IMR-90 (cell line): ENCODE measurements at regions not wholly inside any gene's neighbourhood (a gene's known extent, or its start where the extent isn't known, plus 50 kb on each side); places are given as distances from the start of the nearest gene placed in this dataset.

ENCODE experiments used
- ATAC-seq: fragments of 200-7000 bp; cut with Tn5 transposase; 2 replicates; pipeline ENCODE4 v1.9.1; 2020; ENCODE audit warnings: low read depth, mild to moderate bottlenecking, moderate library complexity
- BruUV-seq: library from RNA; stranded (reverse); fragments of 400-500 nt; replicated peaks from 2 replicates; lab custom pipeline; 2021; lab: Mats Ljungman, UMichigan
- CTCF ChIA-PET: fragments of 300-600 bp; formaldehyde crosslinking; extraction: SDS; loops from one replicate; lab custom pipeline; 2021; ENCODE audit warnings: antibody characterized with exemption; lab: Yijun Ruan, JAX
- POLR2A ChIA-PET: fragments of 300-600 bp; sonication (Branson Sonifier 250); formaldehyde crosslinking; loops from one replicate; lab custom pipeline; 2022; ENCODE audit warnings: antibody characterized with exemption; ENCODE audit not compliant: unreplicated experiment; lab: Charles Lee
- DNase-seq: peaks from one replicate; pipeline ENCODE4 v3.0.0; 2013
- H2AFZ ChIP-seq: replicated peaks from 2 replicates; pipeline ENCODE3; 2013; ENCODE audit warnings: low read length, mild to moderate bottlenecking; ENCODE audit not compliant: poor library complexity
- H2AK5ac ChIP-seq: 2 replicates; pipeline ENCODE4 v1.6.1; 2013; ENCODE audit warnings: low read depth, low read length, inconsistent platforms
- H2AK9ac ChIP-seq: replicated peaks from 2 replicates; pipeline ENCODE3; 2013; ENCODE audit warnings: mild to moderate bottlenecking, low read depth, low read length, moderate library complexity; ENCODE audit not compliant: poor library complexity
- H2BK120ac ChIP-seq: 2 replicates; pipeline ENCODE4 v1.6.1; 2013; ENCODE audit warnings: low read depth, low read length, inconsistent platforms
- H2BK15ac ChIP-seq: 3 replicates; pipeline ENCODE4 v1.6.1; 2013; ENCODE audit warnings: low read depth, low read length, inconsistent platforms
- H2BK20ac ChIP-seq: 2 replicates; pipeline ENCODE4 v1.6.1; 2013; ENCODE audit warnings: low read depth, mild to moderate bottlenecking, inconsistent platforms, low read length, moderate library complexity
- H2BK5ac ChIP-seq: 2 replicates; pipeline ENCODE4 v1.6.1; 2013; ENCODE audit warnings: mild to moderate bottlenecking, low read depth, low read length, inconsistent platforms; ENCODE audit not compliant: poor library complexity, severe bottlenecking
- H3K14ac ChIP-seq: replicated peaks from 2 replicates; pipeline ENCODE4 v1.6.1; 2013; ENCODE audit warnings: low read depth, low read length, inconsistent platforms
- H3K18ac ChIP-seq: 2 replicates; pipeline ENCODE4 v1.6.1; 2013; ENCODE audit warnings: low read depth, low read length, control low read depth
- H3K23ac ChIP-seq: 2 replicates; pipeline ENCODE4 v1.6.1; 2013; ENCODE audit warnings: low read depth, low read length, inconsistent platforms
- H3K27ac ChIP-seq: 2 replicates; pipeline ENCODE4 v1.5.1; 2013; ENCODE audit warnings: mild to moderate bottlenecking, control low read depth, low read length; ENCODE audit not compliant: insufficient read depth
- H3K27me3 ChIP-seq: 2 replicates; pipeline ENCODE4 v1.6.1; 2013; ENCODE audit warnings: low read length; ENCODE audit not compliant: control insufficient read depth, insufficient read depth
- H3K36me3 ChIP-seq: 2 replicates; pipeline ENCODE4 v1.6.1; 2013; ENCODE audit warnings: low read length, mixed read lengths; ENCODE audit not compliant: control insufficient read depth, insufficient read depth
- H3K4ac ChIP-seq: 2 replicates; pipeline ENCODE4 v1.6.1; 2013; ENCODE audit warnings: low read depth, low read length, inconsistent platforms
- H3K4me1 ChIP-seq: 2 replicates; pipeline ENCODE4 v1.6.1; 2013; ENCODE audit warnings: low read length, mixed read lengths; ENCODE audit not compliant: control insufficient read depth, insufficient read depth
- H3K4me2 ChIP-seq: 2 replicates; pipeline ENCODE4 v1.6.1; 2013; ENCODE audit warnings: low read depth, mild to moderate bottlenecking, control low read depth, low read length, moderate library complexity
- H3K4me3 ChIP-seq: 2 replicates; pipeline ENCODE4 v1.5.1; 2013; ENCODE audit warnings: low read depth, mild to moderate bottlenecking, control low read depth, low read length, moderate library complexity; ENCODE audit not compliant: insufficient read depth
- H3K56ac ChIP-seq: 2 replicates; pipeline ENCODE4 v1.6.1; 2013; ENCODE audit warnings: low read length, inconsistent platforms; ENCODE audit not compliant: insufficient read depth; ENCODE audit errors: extremely low read depth
- H3K79me1 ChIP-seq, 2 experiments: 2 replicates each; pipeline ENCODE4 v1.6.1; 2013; ENCODE audit warnings: low read length in 2 of 2, inconsistent platforms in 1 of 2, low read depth in 1 of 2
- H3K9ac ChIP-seq: 2 replicates; pipeline ENCODE4 v1.6.1; 2013; ENCODE audit warnings: low read depth, low read length, control low read depth
- H3K9me1 ChIP-seq: 2 replicates; pipeline ENCODE4 v1.6.1; 2013; ENCODE audit warnings: low read length, inconsistent platforms; ENCODE audit not compliant: insufficient read depth
- H3K9me3 ChIP-seq: 2 replicates; pipeline ENCODE4 v1.6.1; 2013; ENCODE audit warnings: low read length; ENCODE audit not compliant: control insufficient read depth, insufficient read depth
- H4K20me1 ChIP-seq: 2 replicates; pipeline ENCODE4 v1.6.1; 2013; ENCODE audit warnings: low read length, inconsistent platforms; ENCODE audit not compliant: insufficient read depth
- H4K5ac ChIP-seq: 2 replicates; pipeline ENCODE4 v1.6.1; 2013; ENCODE audit warnings: mild to moderate bottlenecking, low read depth, low read length, control low read depth
- H4K8ac ChIP-seq, 2 experiments: 2 replicates each; pipeline ENCODE4 v1.6.1; 2013; ENCODE audit warnings: low read depth in 2 of 2, low read length in 2 of 2, control low read depth in 1 of 2, inconsistent platforms in 1 of 2
- H4K91ac ChIP-seq: 2 replicates; pipeline ENCODE4 v1.6.1; 2013; ENCODE audit warnings: low read depth, low read length, inconsistent platforms; ENCODE audit not compliant: insufficient read depth
- BHLHE40 ChIP-seq: fragments of 150-350 bp; IDR thresholded peaks from 2 replicates; pipeline ENCODE4 v1.6.1; 2016; ENCODE audit warnings: mild to moderate bottlenecking, low read depth, low read length
- CEBPB ChIP-seq: IDR thresholded peaks from 2 replicates; pipeline ENCODE4 v1.6.1; 2012; ENCODE audit warnings: low read depth, low read length, improper control_type of control experiment
- FOS ChIP-seq: fragments of 150-350 bp; IDR thresholded peaks from 2 replicates; pipeline ENCODE4 v1.6.1; 2016; ENCODE audit warnings: low read depth, low read length
- MAFK ChIP-seq: IDR thresholded peaks from 2 replicates; pipeline ENCODE4 v1.6.1; 2012; ENCODE audit warnings: low read depth, low read length, improper control_type of control experiment
- MAZ ChIP-seq: IDR thresholded peaks from 2 replicates; pipeline ENCODE4 v1.6.1; 2012; ENCODE audit warnings: low read depth, mild to moderate bottlenecking, low read length, improper control_type of control experiment, moderate library complexity, borderline replicate concordance
- POLR2A ChIP-seq: IDR thresholded peaks from 2 replicates; pipeline ENCODE4 v1.6.1; 2012; ENCODE audit warnings: mild to moderate bottlenecking, low read depth, low read length
- RAD21 ChIP-seq: IDR thresholded peaks from 2 replicates; pipeline ENCODE4 v1.6.1; 2012; ENCODE audit warnings: low read length, improper control_type of control experiment
- RCOR1 ChIP-seq: IDR thresholded peaks from 2 replicates; pipeline ENCODE4 v1.6.1; 2012; ENCODE audit warnings: mild to moderate bottlenecking, low read length, improper control_type of control experiment; ENCODE audit not compliant: insufficient replicate concordance
- RFX5 ChIP-seq: IDR thresholded peaks from 2 replicates; pipeline ENCODE4 v1.8.0; 2012; ENCODE audit warnings: low read depth, mild to moderate bottlenecking, low read length, moderate library complexity
- SMC3 ChIP-seq: fragments of 150-350 bp; IDR thresholded peaks from 2 replicates; pipeline ENCODE4 v1.6.1; 2016; ENCODE audit warnings: low read depth, mild to moderate bottlenecking, antibody characterized with exemption, low read length, moderate library complexity
- USF2 ChIP-seq: fragments of 150-350 bp; IDR thresholded peaks from 2 replicates; pipeline ENCODE4 v1.6.1; 2017; ENCODE audit warnings: mild to moderate bottlenecking, antibody characterized with exemption, low read length, low read depth
- dilution Hi-C: fragments of 300-500 bp; cut with HindIII; formaldehyde crosslinking; loops from one replicate; pipeline ENCODE4 v1.14.3; 2018; ENCODE audit warnings: low sequenced_read_pairs; ENCODE audit not compliant: unreplicated experiment
- in situ Hi-C: fragments of 300-500 bp; cut with MboI; formaldehyde crosslinking; loops from 3 replicates; pipeline ENCODE4 v1.14.3; 2019; ENCODE audit warnings: low sequenced_read_pairs, inconsistent platforms, mixed read lengths
- intact Hi-C: fragments of 100-400 bp; cut with micrococcal nuclease; formaldehyde crosslinking; loops from 2 replicates; pipeline ENCODE4 v1.10.0; 2022
- TF ChIP-seq, protein P1 (sequence below): conservative IDR thresholded peaks from 2 replicates; pipeline ENCODE4 v1.5.1; 2012; ENCODE audit warnings: mild to moderate bottlenecking, low read depth, low read length, improper control_type of control experiment
- TF ChIP-seq, protein P2 (sequence below): fragments of 150-350 bp; IDR thresholded peaks from 2 replicates; pipeline ENCODE4 v1.6.1; 2016; ENCODE audit warnings: low read depth, mild to moderate bottlenecking, low read length, moderate library complexity, borderline replicate concordance

GRCh38 chrX:117010243-117010642 lies 547.5 kb upstream of the CT83 start:
- Histone ChIP-seq H3K4me2 (no peak overlapping the region), H3K4ac (no peak overlapping the region), H3K9ac (no peak overlapping the region), H3K4me3 (no peak overlapping the region), H2AK9ac (no peak overlapping the region), H4K5ac (no peak overlapping the region), H3K9me1 (no peaks in the 10 kb centered on the region), H2BK20ac (no peak overlapping the region), H2AK5ac (no peak overlapping the region), H2BK15ac (no peak overlapping the region), H3K14ac (no peak overlapping the region), H2BK120ac (no peak overlapping the region), H3K27ac (no peak overlapping the region), H4K20me1 (no peaks in the 10 kb centered on the region), H4K91ac (no peak overlapping the region), H2AFZ (no peak overlapping the region), H3K23ac (no peak overlapping the region), H3K36me3 (no peaks in the 10 kb centered on the region), H2BK5ac (no peak overlapping the region), H3K18ac (no peak overlapping the region), H3K79me1 (no peaks in the 10 kb centered on the region), H4K8ac (no peak overlapping the region), H3K9me3 (no peaks in the 10 kb centered on the region), H3K27me3 (no peaks in the 10 kb centered on the region), H3K4me1 (no peaks in the 10 kb centered on the region), H3K56ac (no peak overlapping the region)
- no peak for TF ChIP-seq FOS
- no peak for TF ChIP-seq MAZ
- no peak for TF ChIP-seq BHLHE40
- no peak for TF ChIP-seq CEBPB
- TF ChIP-seq RCOR1, result no peak
- TF ChIP-seq POLR2A, result no peak
- no peak for TF ChIP-seq USF2
- TF ChIP-seq MAFK, result no peak
- TF ChIP-seq RFX5, result no peak
- TF ChIP-seq, protein P1, sequence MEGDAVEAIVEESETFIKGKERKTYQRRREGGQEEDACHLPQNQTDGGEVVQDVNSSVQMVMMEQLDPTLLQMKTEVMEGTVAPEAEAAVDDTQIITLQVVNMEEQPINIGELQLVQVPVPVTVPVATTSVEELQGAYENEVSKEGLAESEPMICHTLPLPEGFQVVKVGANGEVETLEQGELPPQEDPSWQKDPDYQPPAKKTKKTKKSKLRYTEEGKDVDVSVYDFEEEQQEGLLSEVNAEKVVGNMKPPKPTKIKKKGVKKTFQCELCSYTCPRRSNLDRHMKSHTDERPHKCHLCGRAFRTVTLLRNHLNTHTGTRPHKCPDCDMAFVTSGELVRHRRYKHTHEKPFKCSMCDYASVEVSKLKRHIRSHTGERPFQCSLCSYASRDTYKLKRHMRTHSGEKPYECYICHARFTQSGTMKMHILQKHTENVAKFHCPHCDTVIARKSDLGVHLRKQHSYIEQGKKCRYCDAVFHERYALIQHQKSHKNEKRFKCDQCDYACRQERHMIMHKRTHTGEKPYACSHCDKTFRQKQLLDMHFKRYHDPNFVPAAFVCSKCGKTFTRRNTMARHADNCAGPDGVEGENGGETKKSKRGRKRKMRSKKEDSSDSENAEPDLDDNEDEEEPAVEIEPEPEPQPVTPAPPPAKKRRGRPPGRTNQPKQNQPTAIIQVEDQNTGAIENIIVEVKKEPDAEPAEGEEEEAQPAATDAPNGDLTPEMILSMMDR, result no peak
- TF ChIP-seq, protein P2, sequence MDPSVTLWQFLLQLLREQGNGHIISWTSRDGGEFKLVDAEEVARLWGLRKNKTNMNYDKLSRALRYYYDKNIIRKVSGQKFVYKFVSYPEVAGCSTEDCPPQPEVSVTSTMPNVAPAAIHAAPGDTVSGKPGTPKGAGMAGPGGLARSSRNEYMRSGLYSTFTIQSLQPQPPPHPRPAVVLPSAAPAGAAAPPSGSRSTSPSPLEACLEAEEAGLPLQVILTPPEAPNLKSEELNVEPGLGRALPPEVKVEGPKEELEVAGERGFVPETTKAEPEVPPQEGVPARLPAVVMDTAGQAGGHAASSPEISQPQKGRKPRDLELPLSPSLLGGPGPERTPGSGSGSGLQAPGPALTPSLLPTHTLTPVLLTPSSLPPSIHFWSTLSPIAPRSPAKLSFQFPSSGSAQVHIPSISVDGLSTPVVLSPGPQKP, result no peak
- no peak for TF ChIP-seq RAD21
- TF ChIP-seq SMC3, result no peak
- DNase-seq, result no peak
- POLR2A ChIA-PET, result no interaction called here
- CTCF ChIA-PET, result no interaction called here
- ATAC-seq, result no peak
- BruUV-seq, result no TSS peak
- dilution Hi-C loops, result no loop called here
- intact Hi-C loops, result no loop called here
- in situ Hi-C loops, result no loop called here
